ENCODE measurements at regions not wholly inside any gene's neighbourhood (a gene's known extent, or its start where the extent isn't known, plus 50 kb on each side); places are given as distances from the start of the nearest gene placed in this dataset.

- Histone ChIP-seq H3K56ac (ENCODE audit: extremely low read depth, insufficient read depth, low read length) (no peak overlapping the region), H2BK120ac (ENCODE audit: low read depth, low read length) (no peak overlapping the region), H2BK5ac (ENCODE audit: low read depth, low read length, poor library complexity, severe bottlenecking) (no peak overlapping the region), H3K4ac (ENCODE audit: low read depth, low read length) (no peak overlapping the region), H2AK5ac (ENCODE audit: low read depth, low read length) (no peak overlapping the region), H4K5ac (ENCODE audit: low read depth, low read length) (no peak overlapping the region), H4K91ac (ENCODE audit: insufficient read depth, low read depth, low read length) (no peak overlapping the region), H2AK9ac (replicated peaks; ENCODE audit: low read depth, low read length, poor library complexity) (no peak overlapping the region), H3K79me1 (ENCODE audit: low read depth in 1 of 2, low read length in 2 of 2) (no peaks in the 10 kb centered on the region), H4K8ac (ENCODE audit: low read depth in 2 of 2, low read length in 2 of 2) (no peak overlapping the region), H3K4me2 (ENCODE audit: low read depth, low read length) (no peak overlapping the region), H3K14ac (replicated peaks; ENCODE audit: low read depth, low read length) (no peak overlapping the region), H3K27me3 (ENCODE audit: control insufficient read depth, insufficient read depth, low read length) (no peaks in the 10 kb centered on the region), H3K23ac (ENCODE audit: low read depth, low read length) (no peak overlapping the region), H3K4me3 (ENCODE audit: insufficient read depth, low read depth, low read length) (no peak overlapping the region), H4K20me1 (ENCODE audit: insufficient read depth, low read length) (no peaks in the 10 kb centered on the region), H3K36me3 (ENCODE audit: control insufficient read depth, insufficient read depth, low read length) (no peaks in the 10 kb centered on the region), H2AFZ (replicated peaks; ENCODE audit: low read length, poor library complexity) (no peak overlapping the region), H3K27ac (ENCODE audit: insufficient read depth, low read length) (no peak overlapping the region), H2BK20ac (ENCODE audit: low read depth, low read length) (no peak overlapping the region), H3K9me3 (ENCODE audit: control insufficient read depth, insufficient read depth, low read length) (no peaks in the 10 kb centered on the region), H3K18ac (ENCODE audit: low read depth, low read length) (no peak overlapping the region), H2BK15ac (ENCODE audit: low read depth, low read length) (no peak overlapping the region), H3K9me1 (ENCODE audit: insufficient read depth, low read length) (no peaks in the 10 kb centered on the region), H3K4me1 (ENCODE audit: control insufficient read depth, insufficient read depth, low read length) (no peaks in the 10 kb centered on the region), H3K9ac (ENCODE audit: low read depth, low read length) (no peak overlapping the region)
- ATAC-seq (ENCODE audit: low read depth) (no peak), DNase-seq (no peak)
- TF ChIP-seq POLR2A (IDR thresholded peaks at IDR 0.05; ENCODE audit: low read depth, low read length) (no peak), SMC3 (IDR thresholded peaks at IDR 0.05; ENCODE audit: low read depth, low read length) (no peak), CEBPB (IDR thresholded peaks at IDR 0.05; ENCODE audit: low read depth, low read length) (no peak), FOS (IDR thresholded peaks at IDR 0.05; ENCODE audit: low read depth, low read length) (no peak), ELK1 (IDR thresholded peaks at IDR 0.05; ENCODE audit: borderline replicate concordance, low read depth, low read length) (no peak), CHD1 (IDR thresholded peaks at IDR 0.05; ENCODE audit: low read depth, low read length) (no peak), NFE2L2 (IDR thresholded peaks at IDR 0.05; ENCODE audit: low read depth, low read length) (no peak), RAD21 (IDR thresholded peaks at IDR 0.05; ENCODE audit: low read length) (no peak), MAFK (IDR thresholded peaks at IDR 0.05; ENCODE audit: low read depth, low read length) (no peak), CTCF (conservative IDR thresholded peaks at IDR 0.05; ENCODE audit: low read depth, low read length) (no peak), RCOR1 (IDR thresholded peaks at IDR 0.05; ENCODE audit: insufficient replicate concordance, low read length) (no peak), RFX5 (IDR thresholded peaks at IDR 0.05; ENCODE audit: low read depth, low read length) (no peak), MAZ (IDR thresholded peaks at IDR 0.05; ENCODE audit: borderline replicate concordance, low read depth, low read length) (no peak), MXI1 (IDR thresholded peaks at IDR 0.05; ENCODE audit: borderline replicate concordance, low read depth, low read length) (no peak), BHLHE40 (IDR thresholded peaks at IDR 0.05; ENCODE audit: low read depth, low read length) (no peak), USF2 (IDR thresholded peaks at IDR 0.05; ENCODE audit: low read depth, low read length) (no peak)
- intact Hi-C loops (cut with micrococcal nuclease), result no loop called here
- POLR2A ChIA-PET (ENCODE audit: unreplicated experiment), result no interaction called here
- dilution Hi-C loops (cut with HindIII; ENCODE audit: low sequenced_read_pairs, unreplicated experiment), result no loop called here
- no TSS peak for BruUV-seq (replicated peaks)
- in situ Hi-C loops (cut with MboI; ENCODE audit: low sequenced_read_pairs), result no loop called here
- CTCF ChIA-PET, result no interaction called here
- WGBS, 2 experiments (ENCODE audit: extremely low coverage in 2 of 2, insufficient read length in 1 of 2), result no CpG with 5 or more reads among the region's 4 CpGs
Measured at GRCh38 chr13:84031120-84031519, 148.8 kb upstream of the SLITRK1 start.

Measured in IMR-90 (cell line).